OCI-LY7 (cell line): ENCODE measurements at regions not wholly inside any gene's neighbourhood (a gene's known extent, or its start where the extent isn't known, plus 50 kb on each side); places are given as distances from the start of the nearest gene placed in this dataset.

Experiments
- BruUV-seq: library from RNA; stranded (reverse); fragments of 400-500 nt; replicated peaks from 2 replicates; lab custom pipeline; 2021; lab: Mats Ljungman, UMichigan
- CTCF ChIA-PET: fragments of 300-600 bp; sonication (Branson Sonifier 250); formaldehyde crosslinking; loops from one replicate; lab custom pipeline; 2022; ENCODE audit warnings: antibody characterized with exemption; ENCODE audit not compliant: unreplicated experiment; lab: Charles Lee
- POLR2A ChIA-PET: fragments of 300-600 bp; sonication (Branson Sonifier 250); formaldehyde crosslinking; loops from one replicate; lab custom pipeline; 2022; ENCODE audit warnings: antibody characterized with exemption; lab: Charles Lee
- DNase-seq: peaks from one replicate; pipeline ENCODE4 v3.0.0-alpha.2; 2015; ENCODE audit warnings: low spot score
- H2AFZ ChIP-seq: fragments of 200-600 bp; sonication (generic), shearing (Covaris generic); 2 replicates; pipeline ENCODE4 v1.6.1; 2014; ENCODE audit warnings: mild to moderate bottlenecking, antibody characterized with exemption, low read length, moderate library complexity
- H3K27ac ChIP-seq: fragments of 200-600 bp; sonication (generic); 2 replicates; pipeline ENCODE4 v1.5.1; 2014; ENCODE audit warnings: mixed run types, low read depth, mild to moderate bottlenecking, moderate library complexity, low read length, inconsistent platforms; ENCODE audit not compliant: poor library complexity, severe bottlenecking
- H3K36me3 ChIP-seq: fragments of 200-600 bp; sonication (generic); 2 replicates; pipeline ENCODE4 v1.6.1; 2014; ENCODE audit warnings: mild to moderate bottlenecking, antibody characterized with exemption, low read length, moderate library complexity, mixed read lengths; ENCODE audit not compliant: insufficient read depth
- H3K4me1 ChIP-seq: fragments of 200-600 bp; sonication (generic); 2 replicates; pipeline ENCODE4 v1.5.1; 2014; ENCODE audit warnings: mild to moderate bottlenecking, low read length; ENCODE audit not compliant: insufficient read depth, poor library complexity, severe bottlenecking
- H3K4me2 ChIP-seq: fragments of 200-600 bp; sonication (generic); 2 replicates; pipeline ENCODE4 v1.6.1; 2014; ENCODE audit warnings: mild to moderate bottlenecking, low read length
- H3K4me3 ChIP-seq: fragments of 200-600 bp; sonication (generic); 2 replicates; pipeline ENCODE4 v1.5.1; 2014; ENCODE audit warnings: mild to moderate bottlenecking, low read depth, low read length; ENCODE audit not compliant: poor library complexity, severe bottlenecking
- H3K79me2 ChIP-seq: fragments of 200-600 bp; sonication (generic); 2 replicates; pipeline ENCODE4 v1.6.1; 2016; ENCODE audit warnings: low read depth, mild to moderate bottlenecking, low read length, moderate library complexity, mixed read lengths; ENCODE audit not compliant: insufficient read depth
- H3K9me2 ChIP-seq: fragments of 200-600 bp; sonication (generic); 2 replicates; pipeline ENCODE4 v1.6.1; 2016; ENCODE audit warnings: mild to moderate bottlenecking, low read length, mixed read lengths; ENCODE audit not compliant: insufficient read depth
- H3K9me3 ChIP-seq: fragments of 200-600 bp; sonication (generic); 2 replicates; pipeline ENCODE4 v1.6.1; 2014; ENCODE audit warnings: mild to moderate bottlenecking, mixed run types, low read length, mixed read lengths
- H4K20me1 ChIP-seq: fragments of 200-600 bp; sonication (generic); 2 replicates; pipeline ENCODE4 v1.6.1; 2014; ENCODE audit warnings: mild to moderate bottlenecking, antibody characterized with exemption, low read length, moderate library complexity, mixed read lengths; ENCODE audit not compliant: insufficient read depth
- EZH2phosphoT487 ChIP-seq: fragments of 200-600 bp; sonication (generic); IDR thresholded peaks from 2 replicates; pipeline ENCODE4 v1.6.1; 2018; ENCODE audit warnings: low read depth, borderline replicate concordance, mild to moderate bottlenecking, mixed run types, antibody characterized with exemption, low read length, moderate library complexity, mixed read lengths
- intact Hi-C: fragments of 100-400 bp; cut with micrococcal nuclease; formaldehyde crosslinking; loops from one replicate; pipeline ENCODE4 v1.10.0; 2022; ENCODE audit not compliant: unreplicated experiment
- TF ChIP-seq, protein P1 (sequence below): fragments of 200-600 bp; sonication (generic); conservative IDR thresholded peaks from 2 replicates; pipeline ENCODE4 v1.5.1; 2014; ENCODE audit warnings: mild to moderate bottlenecking, antibody characterized with exemption, low read length, moderate library complexity, mixed read lengths

DNA sequence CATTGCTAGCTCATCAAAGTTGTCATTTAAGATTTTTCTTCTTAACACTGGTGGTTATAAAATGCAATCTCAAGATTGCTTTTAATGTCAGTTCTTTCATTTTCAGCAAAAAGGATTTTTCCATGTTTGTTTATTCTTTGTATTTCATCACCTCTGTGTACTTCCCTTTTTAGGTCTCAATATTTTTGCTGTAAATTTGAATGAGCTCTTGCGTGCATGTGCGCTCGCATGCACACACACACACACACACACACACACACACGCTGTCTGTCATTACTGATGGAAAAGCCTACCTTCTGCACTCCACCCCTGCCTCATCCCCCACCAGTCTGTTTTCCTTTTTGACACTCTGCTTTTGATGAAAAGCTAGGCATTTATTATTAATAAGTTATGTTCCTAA lies 85.3 kb upstream of the FYN start:
- Histone ChIP-seq H3K4me1 (no peaks in the 10 kb centered on the region), H3K4me3 (no peak overlapping the region), H3K27ac (no peak overlapping the region), H3K9me2 (no peaks in the 10 kb centered on the region), H4K20me1 (no peaks in the 10 kb centered on the region), H2AFZ (no peak overlapping the region), H3K36me3 (no peaks in the 10 kb centered on the region), H3K9me3 (no peaks in the 10 kb centered on the region), H3K4me2 (no peak overlapping the region), H3K79me2 (no peaks in the 10 kb centered on the region)
- CTCF ChIA-PET, result interaction anchor here (1.0 kb wide), 1 partner anchor 14 kb away, joined by 3 read pairs; no protein-coding TSS in a partner anchor
- no peak for DNase-seq
- no TSS peak for BruUV-seq
- intact Hi-C loops, result no loop called here
- TF ChIP-seq EZH2phosphoT487, result no peak
- TF ChIP-seq, protein P1, sequence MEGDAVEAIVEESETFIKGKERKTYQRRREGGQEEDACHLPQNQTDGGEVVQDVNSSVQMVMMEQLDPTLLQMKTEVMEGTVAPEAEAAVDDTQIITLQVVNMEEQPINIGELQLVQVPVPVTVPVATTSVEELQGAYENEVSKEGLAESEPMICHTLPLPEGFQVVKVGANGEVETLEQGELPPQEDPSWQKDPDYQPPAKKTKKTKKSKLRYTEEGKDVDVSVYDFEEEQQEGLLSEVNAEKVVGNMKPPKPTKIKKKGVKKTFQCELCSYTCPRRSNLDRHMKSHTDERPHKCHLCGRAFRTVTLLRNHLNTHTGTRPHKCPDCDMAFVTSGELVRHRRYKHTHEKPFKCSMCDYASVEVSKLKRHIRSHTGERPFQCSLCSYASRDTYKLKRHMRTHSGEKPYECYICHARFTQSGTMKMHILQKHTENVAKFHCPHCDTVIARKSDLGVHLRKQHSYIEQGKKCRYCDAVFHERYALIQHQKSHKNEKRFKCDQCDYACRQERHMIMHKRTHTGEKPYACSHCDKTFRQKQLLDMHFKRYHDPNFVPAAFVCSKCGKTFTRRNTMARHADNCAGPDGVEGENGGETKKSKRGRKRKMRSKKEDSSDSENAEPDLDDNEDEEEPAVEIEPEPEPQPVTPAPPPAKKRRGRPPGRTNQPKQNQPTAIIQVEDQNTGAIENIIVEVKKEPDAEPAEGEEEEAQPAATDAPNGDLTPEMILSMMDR, result no peak
- POLR2A ChIA-PET, result interaction anchor here (0.6 to 1.8 kb wide), 6 partner anchors 26 to 202 kb away, joined by 3 to 6 read pairs (median 4); no protein-coding TSS in a partner anchor

DNA sequence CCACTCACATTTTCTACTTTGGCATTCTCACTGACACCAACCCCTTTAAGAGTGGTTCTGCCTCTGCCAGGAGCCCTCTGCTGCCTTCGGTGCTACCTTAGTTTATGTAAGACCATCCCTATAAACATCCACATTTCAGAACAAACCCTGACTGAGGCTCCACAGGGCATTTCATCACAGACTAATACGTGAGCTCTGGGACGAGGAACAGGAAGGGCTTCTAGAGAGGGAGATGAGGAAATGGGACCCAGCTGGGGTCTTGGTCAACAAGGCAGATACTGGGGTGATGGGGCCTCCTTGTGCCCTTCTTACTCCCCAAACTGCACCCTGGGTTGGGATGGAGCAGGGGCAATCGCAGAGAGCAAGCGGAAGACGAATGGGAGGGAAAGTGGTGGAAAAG lies 86.5 kb upstream of the FYN start:
- Histone ChIP-seq H4K20me1 (no peaks in the 10 kb centered on the region), H3K4me3 (no peak overlapping the region), H3K27ac (no peak overlapping the region), H3K4me1 (no peaks in the 10 kb centered on the region), H3K4me2 (no peak overlapping the region), H3K9me3 (no peaks in the 10 kb centered on the region), H3K36me3 (no peaks in the 10 kb centered on the region), H2AFZ (no peak overlapping the region), H3K9me2 (no peaks in the 10 kb centered on the region), H3K79me2 (no peaks in the 10 kb centered on the region)
- intact Hi-C loops, result no loop called here
- BruUV-seq, result no TSS peak
- ChIA-PET CTCF (no interaction called here), POLR2A (interaction anchor here (0.5 kb wide), 1 partner anchor 318 kb away, joined by 3 read pairs; no protein-coding TSS in a partner anchor)
- TF ChIP-seq EZH2phosphoT487, result no peak
- TF ChIP-seq, protein P1, result no peak
- DNase-seq, result no peak

DNA sequence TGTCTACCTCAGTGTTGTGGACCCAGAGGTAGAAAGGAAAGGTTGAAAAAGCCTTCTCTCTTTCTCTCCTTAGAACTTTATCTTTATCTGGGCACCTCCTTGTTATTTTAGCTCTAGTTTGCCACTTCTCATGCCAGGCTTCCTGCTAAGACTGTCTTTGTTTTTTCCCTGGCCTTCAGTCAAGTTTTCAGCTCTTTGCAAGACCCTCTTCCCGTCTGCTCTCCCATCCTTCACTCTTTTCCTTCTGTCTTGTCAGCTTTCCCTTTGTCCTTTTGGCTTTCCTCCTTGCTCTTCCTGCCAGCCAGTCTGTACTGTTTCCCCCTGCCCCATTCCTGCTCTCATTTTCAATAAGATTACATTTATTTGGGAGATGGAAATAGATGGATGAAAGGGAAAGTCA lies 86.8 kb upstream of the CCN6 start:
- ChIA-PET POLR2A (interaction anchor here (0.8 kb wide), 1 partner anchor 214 kb away, joined by 3 read pairs; no protein-coding TSS in a partner anchor), CTCF (no interaction called here)
- no TSS peak for BruUV-seq

More for the DNA sequence above, 86.8 kb upstream of the CCN6 start:
- H3K4me2 ChIP-seq, result no peak overlapping the region
- H3K9me3 ChIP-seq, result no peaks in the 10 kb centered on the region
- no peaks in the 10 kb centered on the region for H3K9me2 ChIP-seq
- H3K27ac ChIP-seq, result no peak overlapping the region
- intact Hi-C loops, result loop anchor here (5.0 kb wide), 1 partner anchor 55 kb away; no protein-coding TSS in a partner anchor
- H3K4me3 ChIP-seq, result no peak overlapping the region
- H3K4me1 ChIP-seq, result no peaks in the 10 kb centered on the region
- no peak for DNase-seq
- no peak overlapping the region for H2AFZ ChIP-seq
- H4K20me1 ChIP-seq, result no peaks in the 10 kb centered on the region
- no peaks in the 10 kb centered on the region for H3K79me2 ChIP-seq
- H3K36me3 ChIP-seq, result no peaks in the 10 kb centered on the region
- TF ChIP-seq, protein P1, result no peak
- TF ChIP-seq EZH2phosphoT487, result no peak
